Thyroid gland (tissue), 4 donors: ENCODE measurements at regions not wholly inside any gene's neighbourhood (a gene's known extent, or its start where the extent isn't known, plus 50 kb on each side); places are given as distances from the start of the nearest gene placed in this dataset.

Experiments used
- POLR2A ChIP-seq, 2 donors: fragments of 450-650 bp; IDR thresholded peaks; one replicate each; pipeline ENCODE4 v1.6.1; 2017; ENCODE audit warnings: antibody characterized with exemption in 2 of 2, mild to moderate bottlenecking in 2 of 2, moderate library complexity in 1 of 2
- TF ChIP-seq, protein P1 (sequence below), 6 experiments: fragments of 200-600 bp in 3 of 6; fragments of 450-650 bp in 3 of 6; sonication (generic) in 3 of 6; IDR thresholded peaks; one replicate each; pipeline ENCODE4 v1.5.1; 2016 to 2019; ENCODE audit warnings: antibody characterized with exemption in 6 of 6, mild to moderate bottlenecking in 2 of 6, inconsistent platforms in 1 of 6, moderate library complexity in 1 of 6

DNA sequence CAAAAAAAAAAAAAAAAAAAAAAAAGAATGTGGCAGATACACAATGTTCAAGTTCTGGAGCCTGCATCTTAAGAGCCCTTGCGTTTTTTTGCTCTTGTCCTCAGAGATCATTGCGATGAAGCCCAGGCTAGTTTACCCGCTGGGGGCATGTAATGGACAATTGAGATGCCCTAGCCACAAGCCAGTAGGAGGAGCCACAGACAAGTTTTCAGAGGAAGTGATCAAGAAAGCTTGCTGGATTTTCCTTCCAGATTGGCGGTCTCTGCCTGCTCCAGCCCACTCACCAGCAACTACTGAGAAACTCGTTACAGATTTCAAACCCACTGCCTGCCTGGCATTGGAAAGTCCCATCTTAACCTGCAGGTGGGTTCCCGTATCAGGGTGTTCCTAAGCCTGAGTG is 192.1 kb upstream of the EOMES start:
- TF ChIP-seq POLR2A (IDR thresholded peaks at IDR 0.05), result no peak
- TF ChIP-seq, protein P1, sequence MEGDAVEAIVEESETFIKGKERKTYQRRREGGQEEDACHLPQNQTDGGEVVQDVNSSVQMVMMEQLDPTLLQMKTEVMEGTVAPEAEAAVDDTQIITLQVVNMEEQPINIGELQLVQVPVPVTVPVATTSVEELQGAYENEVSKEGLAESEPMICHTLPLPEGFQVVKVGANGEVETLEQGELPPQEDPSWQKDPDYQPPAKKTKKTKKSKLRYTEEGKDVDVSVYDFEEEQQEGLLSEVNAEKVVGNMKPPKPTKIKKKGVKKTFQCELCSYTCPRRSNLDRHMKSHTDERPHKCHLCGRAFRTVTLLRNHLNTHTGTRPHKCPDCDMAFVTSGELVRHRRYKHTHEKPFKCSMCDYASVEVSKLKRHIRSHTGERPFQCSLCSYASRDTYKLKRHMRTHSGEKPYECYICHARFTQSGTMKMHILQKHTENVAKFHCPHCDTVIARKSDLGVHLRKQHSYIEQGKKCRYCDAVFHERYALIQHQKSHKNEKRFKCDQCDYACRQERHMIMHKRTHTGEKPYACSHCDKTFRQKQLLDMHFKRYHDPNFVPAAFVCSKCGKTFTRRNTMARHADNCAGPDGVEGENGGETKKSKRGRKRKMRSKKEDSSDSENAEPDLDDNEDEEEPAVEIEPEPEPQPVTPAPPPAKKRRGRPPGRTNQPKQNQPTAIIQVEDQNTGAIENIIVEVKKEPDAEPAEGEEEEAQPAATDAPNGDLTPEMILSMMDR (IDR thresholded peaks at IDR 0.05), result no peak
